IPS DF 6.9 (cell line): ENCODE measurements at regions not wholly inside any gene's neighbourhood (a gene's known extent, or its start where the extent isn't known, plus 50 kb on each side); places are given as distances from the start of the nearest gene placed in this dataset.

Source experiments
- DNase-seq: peaks from one replicate; pipeline ENCODE4 v3.0.0-alpha.2; 2013; ENCODE audit warnings: low read depth, low spot score
- H3K27ac ChIP-seq: one replicate; pipeline ENCODE4 v1.5.1; 2013; ENCODE audit warnings: low read length, control low read depth
- H3K27me3 ChIP-seq: 2 replicates; pipeline ENCODE4 v1.6.1; 2013; ENCODE audit warnings: mild to moderate bottlenecking, low read length; ENCODE audit not compliant: control insufficient read depth, insufficient read depth
- H3K36me3 ChIP-seq: 2 replicates; pipeline ENCODE4 v1.6.1; 2013; ENCODE audit warnings: low read length; ENCODE audit not compliant: control insufficient read depth, insufficient read depth
- H3K4me1 ChIP-seq: 2 replicates; pipeline ENCODE4 v1.6.1; 2013; ENCODE audit warnings: low read length; ENCODE audit not compliant: control insufficient read depth, insufficient read depth
- H3K4me3 ChIP-seq: 2 replicates; pipeline ENCODE4 v1.5.1; 2013; ENCODE audit warnings: mild to moderate bottlenecking, low read length
- H3K9me3 ChIP-seq: 2 replicates; pipeline ENCODE4 v1.6.1; 2013; ENCODE audit warnings: low read length, inconsistent platforms; ENCODE audit not compliant: control insufficient read depth, insufficient read depth
- WGBS: extraction: QIAGEN DNeasy Blood & Tissue Kit; methylation state at CpG from one replicate; pipeline ENCODE4 v1.1.7; 2013; ENCODE audit warnings: mixed read lengths, missing lambda C conversion rate; ENCODE audit not compliant: insufficient read length, insufficient coverage; 5-methylcytosine and 5-hydroxymethylcytosine counted together

DNA sequence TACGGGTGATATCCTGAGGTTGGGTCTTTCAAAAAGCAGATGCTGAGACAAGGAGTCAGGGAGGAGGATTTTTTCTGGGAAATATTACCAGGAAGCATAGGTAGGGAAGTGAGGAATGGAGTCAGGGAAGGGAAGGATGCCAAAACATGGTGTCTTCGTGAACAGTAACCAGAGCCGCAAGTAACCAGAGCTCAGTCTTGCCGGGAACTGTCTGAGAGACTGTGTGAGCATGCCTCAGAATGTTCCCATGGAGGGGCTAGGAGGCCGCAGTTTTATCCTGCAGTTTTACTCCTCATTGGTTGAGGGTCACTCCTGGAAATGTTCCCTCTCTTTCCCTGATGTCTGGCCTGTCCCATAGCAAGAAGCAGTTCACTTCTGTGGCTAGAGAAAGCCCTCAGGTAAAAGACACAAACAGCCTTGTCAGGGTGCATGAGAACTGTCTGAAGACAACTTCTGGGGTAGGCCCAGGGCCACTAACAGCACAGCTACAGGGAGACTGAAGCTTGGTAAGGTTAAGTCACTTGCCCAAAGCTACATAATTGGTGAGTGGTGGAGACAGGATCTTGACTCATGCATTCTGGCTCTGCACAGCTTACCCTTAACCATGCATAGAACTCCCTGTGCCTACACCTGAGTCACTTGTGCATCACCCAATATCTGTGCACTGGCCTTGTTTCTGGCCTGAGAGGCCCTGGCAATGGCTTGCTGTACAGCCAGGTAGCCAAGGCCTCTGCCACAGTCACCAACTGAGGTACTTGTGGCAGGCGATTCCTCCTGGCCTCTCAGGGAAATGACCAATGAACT is 76.3 kb upstream of the FRMD4B start:
- H3K27me3 ChIP-seq: no peaks in the 10 kb centered on the region
- no CpG with 5 or more reads among the region's 6 CpGs for WGBS
- no peak for DNase-seq
- no peaks in the 10 kb centered on the region for H3K36me3 ChIP-seq
- no peaks in the 10 kb centered on the region for H3K4me1 ChIP-seq
- H3K4me3 ChIP-seq: no peak overlapping the region
- H3K27ac ChIP-seq: no peak overlapping the region
- no peaks in the 10 kb centered on the region for H3K9me3 ChIP-seq

DNA sequence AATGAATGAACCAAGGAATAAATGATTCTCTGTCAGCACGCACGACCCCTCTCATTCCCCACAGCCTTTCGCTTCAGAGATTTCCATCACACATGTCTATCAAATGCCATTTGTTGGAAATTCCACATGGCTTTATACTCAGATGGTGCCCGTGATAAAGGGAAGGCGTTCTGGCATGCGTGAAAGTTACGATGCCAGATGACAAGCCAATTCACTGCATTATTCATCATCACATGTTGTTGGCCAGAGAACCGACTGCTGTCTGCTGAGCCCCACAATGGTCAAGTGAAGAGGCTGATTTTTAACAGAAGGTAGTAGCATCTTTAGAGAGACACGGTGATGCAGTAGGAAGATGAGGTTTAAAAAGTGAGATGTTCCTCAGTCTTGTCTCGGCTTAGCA is 74.1 kb upstream of the FRMD4B start:
- no peaks in the 10 kb centered on the region for H3K36me3 ChIP-seq
- no peak for DNase-seq
- no CpG with 5 or more reads among the region's 10 CpGs for WGBS
- H3K4me1 ChIP-seq: no peaks in the 10 kb centered on the region
- no peak overlapping the region for H3K27ac ChIP-seq
- H3K9me3 ChIP-seq: no peaks in the 10 kb centered on the region
- H3K4me3 ChIP-seq: no peak overlapping the region
- H3K27me3 ChIP-seq: no peaks in the 10 kb centered on the region

DNA sequence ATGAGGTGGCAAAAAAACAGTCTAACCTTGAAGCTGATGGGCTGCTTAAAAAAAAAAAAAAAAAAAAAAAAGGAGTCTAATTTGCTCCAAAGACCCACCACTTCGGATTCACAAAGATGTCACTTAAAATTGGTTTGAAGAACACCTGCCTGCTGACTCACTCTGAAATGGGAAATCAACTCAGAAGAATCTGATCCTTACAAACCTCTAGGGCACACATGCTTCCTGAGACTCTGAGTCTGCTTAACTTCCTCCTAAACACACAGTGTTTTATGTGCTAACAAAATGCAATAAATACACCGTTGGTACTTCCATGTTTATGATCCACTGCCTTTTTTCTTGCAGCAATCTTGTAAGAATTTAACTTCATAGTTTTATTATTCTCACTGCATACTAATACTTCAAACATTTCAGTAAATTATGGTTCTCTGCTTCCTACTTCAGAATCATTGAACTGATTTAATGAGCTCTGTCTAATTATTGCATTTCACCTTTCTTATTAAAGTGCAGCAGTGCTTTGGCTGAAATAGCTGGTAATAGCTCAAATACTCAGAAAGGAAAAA is 73.0 kb upstream of the FRMD4B start:
- Histone ChIP-seq H3K36me3 (no peaks in the 10 kb centered on the region), H3K27ac (no peak overlapping the region)

DNA sequence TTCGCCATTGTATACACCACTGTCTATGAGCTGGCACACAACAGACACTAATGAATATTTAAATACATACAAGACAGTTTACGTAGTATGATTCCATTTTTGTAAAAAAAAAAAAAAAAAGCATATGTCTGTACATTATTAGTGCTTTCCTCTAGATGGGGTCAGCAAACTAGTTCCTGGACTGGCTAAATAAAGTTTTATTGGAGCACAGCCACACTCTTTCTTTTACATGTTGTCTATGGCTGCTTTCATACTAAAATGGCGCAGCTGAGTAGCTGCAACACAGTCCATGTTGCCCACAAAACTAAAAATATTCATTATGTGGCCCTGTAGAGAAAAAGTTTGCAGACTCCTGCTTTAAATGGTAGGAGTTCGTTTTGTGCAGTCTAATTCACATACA is 70.7 kb upstream of the FRMD4B start:
- H3K27me3 ChIP-seq: no peaks in the 10 kb centered on the region
- WGBS: no CpG with 5 or more reads among the region's 4 CpGs
- H3K4me1 ChIP-seq: no peaks in the 10 kb centered on the region
- no peak overlapping the region for H3K27ac ChIP-seq
- DNase-seq: no peak
- H3K9me3 ChIP-seq: no peaks in the 10 kb centered on the region
- H3K4me3 ChIP-seq: no peak overlapping the region
- H3K36me3 ChIP-seq: no peaks in the 10 kb centered on the region

More for the DNA sequence above, 73.0 kb upstream of the FRMD4B start:
- H3K4me3 ChIP-seq: no peak overlapping the region
- H3K9me3 ChIP-seq: no peaks in the 10 kb centered on the region
- H3K4me1 ChIP-seq: no peaks in the 10 kb centered on the region
- no peak for DNase-seq
- H3K27me3 ChIP-seq: no peaks in the 10 kb centered on the region
- WGBS: no CpG with 5 or more reads among the region's 2 CpGs

DNA sequence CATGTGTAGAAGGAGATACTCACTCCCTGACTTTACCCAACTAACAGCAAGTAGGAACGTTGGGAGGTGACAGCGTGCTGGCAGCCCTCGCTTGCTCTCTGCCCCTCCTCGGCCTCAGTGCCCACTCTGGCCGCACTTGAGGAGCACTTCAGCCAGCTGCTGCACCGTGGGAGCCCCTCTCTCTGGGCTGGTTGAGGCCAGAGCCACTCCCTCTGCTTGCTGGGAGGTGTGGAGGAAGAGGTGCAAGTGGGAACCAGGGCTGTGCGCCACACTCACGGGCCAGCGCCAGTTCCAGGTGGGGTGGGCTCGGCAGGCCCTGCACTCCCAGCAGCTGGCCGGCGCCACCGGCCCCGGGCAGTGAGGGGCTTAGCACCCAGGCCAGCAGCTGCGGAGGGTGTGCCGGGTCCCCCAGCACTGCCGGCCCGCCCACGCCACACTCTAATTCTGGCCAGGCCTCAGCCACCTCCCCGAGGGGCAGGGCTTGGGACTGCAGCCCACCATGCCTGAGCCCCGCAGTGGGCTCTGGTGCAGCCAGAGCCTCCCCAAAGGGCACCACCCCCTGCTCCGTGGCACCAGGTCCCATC is 68.4 kb upstream of the FRMD4B start:
- Histone ChIP-seq H3K36me3 (no peaks in the 10 kb centered on the region), H3K4me1 (no peaks in the 10 kb centered on the region), H3K9me3 (no peaks in the 10 kb centered on the region), H3K4me3 (no peak overlapping the region), H3K27me3 (no peaks in the 10 kb centered on the region), H3K27ac (no peak overlapping the region)
- DNase-seq: no peak
- WGBS: no CpG with 5 or more reads among the region's 22 CpGs

DNA sequence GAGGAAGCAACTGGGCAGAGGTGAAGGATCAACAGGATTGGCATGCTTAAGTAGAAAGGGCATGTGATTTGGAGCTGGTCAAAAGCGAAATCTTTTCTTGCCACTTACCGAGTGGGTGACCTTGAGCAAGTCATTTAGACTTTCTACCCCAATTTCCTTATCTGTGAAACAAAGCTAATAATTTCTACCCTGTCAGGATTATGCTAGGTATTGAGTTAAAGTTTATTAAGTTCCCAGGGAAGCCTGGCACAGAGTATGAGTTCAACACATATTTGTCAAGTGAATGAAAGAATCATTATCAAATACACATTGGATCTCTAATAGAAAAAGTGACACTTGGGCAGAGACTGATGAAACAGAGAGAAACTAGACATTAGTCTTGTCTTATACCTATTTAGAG is 66.4 kb upstream of the FRMD4B start:
- WGBS: no CpG with 5 or more reads among the region's 2 CpGs
- no peaks in the 10 kb centered on the region for H3K27me3 ChIP-seq
- no peak overlapping the region for H3K27ac ChIP-seq
- H3K4me3 ChIP-seq: no peak overlapping the region
- H3K9me3 ChIP-seq: no peaks in the 10 kb centered on the region
- no peaks in the 10 kb centered on the region for H3K36me3 ChIP-seq
- no peaks in the 10 kb centered on the region for H3K4me1 ChIP-seq
- DNase-seq: no peak

DNA sequence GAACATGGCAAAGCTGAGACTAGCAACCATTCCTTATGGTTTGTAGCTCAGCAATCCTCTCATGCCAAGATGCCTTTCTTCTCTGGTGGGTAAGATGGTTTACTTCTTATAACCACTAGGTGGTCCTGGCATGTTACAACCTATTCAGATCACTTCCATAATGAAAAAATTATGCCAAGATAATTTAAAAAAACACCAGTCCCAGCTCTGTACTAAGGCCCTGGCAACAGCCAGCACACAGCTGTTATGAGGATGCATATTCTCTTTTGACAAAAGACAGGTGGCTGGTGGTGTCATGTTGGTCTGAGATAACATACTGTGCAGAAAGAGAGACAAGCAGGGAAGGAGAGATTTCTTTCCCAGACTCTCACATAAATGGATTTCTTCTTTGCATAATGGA is 65.7 kb upstream of the FRMD4B start:
- H3K27ac ChIP-seq: no peak overlapping the region
- H3K27me3 ChIP-seq: no peaks in the 10 kb centered on the region
- no peaks in the 10 kb centered on the region for H3K36me3 ChIP-seq
- no peak overlapping the region for H3K4me3 ChIP-seq
- H3K9me3 ChIP-seq: no peaks in the 10 kb centered on the region
- no peaks in the 10 kb centered on the region for H3K4me1 ChIP-seq
- no peak for DNase-seq

DNA sequence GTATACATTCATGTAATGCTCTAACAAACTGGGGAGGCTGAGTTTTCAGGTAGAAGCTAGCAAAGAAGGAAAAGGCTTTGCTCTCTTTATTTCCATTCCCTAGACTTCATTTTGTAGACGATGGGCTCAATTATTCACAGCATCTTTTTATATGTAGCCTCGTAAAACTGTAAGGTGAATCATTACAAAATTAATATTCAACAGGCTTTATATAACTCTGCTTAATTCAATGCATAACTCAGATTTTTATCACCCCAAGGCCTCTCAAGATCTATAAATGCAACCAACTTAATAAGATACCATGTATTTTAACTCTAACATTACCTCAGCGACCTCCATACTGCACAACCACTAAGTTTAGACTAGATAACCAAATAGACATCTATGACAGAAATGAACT is 63.0 kb upstream of the FRMD4B start:
- Histone ChIP-seq H3K4me3 (no peak overlapping the region), H3K27me3 (no peaks in the 10 kb centered on the region), H3K9me3 (no peaks in the 10 kb centered on the region; the same call in 1 of the 2 replicates), H3K4me1 (no peaks in the 10 kb centered on the region), H3K27ac (no peak overlapping the region), H3K36me3 (no peaks in the 10 kb centered on the region)
- WGBS: no CpG with 5 or more reads among the region's 3 CpGs
- no peak for DNase-seq

DNA sequence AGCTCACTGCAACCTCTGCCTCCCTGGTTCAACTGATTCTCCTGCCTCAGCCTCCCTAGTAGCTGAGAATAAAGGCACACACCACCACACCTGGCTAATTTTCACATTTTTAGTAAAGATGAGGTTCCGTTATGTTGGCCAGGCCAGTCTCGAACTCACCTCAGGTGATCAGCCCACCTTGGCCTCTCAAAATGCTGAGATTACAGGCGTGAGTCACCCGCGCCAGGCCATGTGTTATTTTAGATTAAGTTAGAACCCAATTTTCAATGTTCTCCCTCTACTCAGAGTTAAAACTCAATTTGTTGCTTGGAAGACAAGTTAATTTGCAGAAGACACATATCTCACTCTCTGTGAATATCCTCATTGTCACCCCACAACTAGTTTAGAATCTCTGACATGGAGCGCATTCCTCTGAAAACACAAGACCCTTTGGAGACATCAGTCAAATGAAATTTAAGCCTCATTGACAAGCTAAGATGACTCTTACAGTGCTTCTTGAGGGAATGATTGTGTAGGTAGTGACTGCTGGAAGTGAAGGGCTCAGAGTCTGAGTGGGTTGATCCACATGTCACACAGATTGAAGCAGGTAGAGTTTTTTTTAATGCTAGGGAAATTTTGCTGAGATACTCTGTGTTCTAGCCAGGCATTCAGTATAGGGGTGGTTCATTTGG is 60.6 kb upstream of the FRMD4B start:
- Histone ChIP-seq H3K4me3 (no peak overlapping the region), H3K36me3 (no peaks in the 10 kb centered on the region), H3K27ac (no peak overlapping the region), H3K9me3 (no peaks in the 10 kb centered on the region; the same call in 1 of the 2 replicates), H3K27me3 (no peaks in the 10 kb centered on the region), H3K4me1 (no peaks in the 10 kb centered on the region)
- DNase-seq: no peak
- no CpG with 5 or more reads among the region's 6 CpGs for WGBS

DNA sequence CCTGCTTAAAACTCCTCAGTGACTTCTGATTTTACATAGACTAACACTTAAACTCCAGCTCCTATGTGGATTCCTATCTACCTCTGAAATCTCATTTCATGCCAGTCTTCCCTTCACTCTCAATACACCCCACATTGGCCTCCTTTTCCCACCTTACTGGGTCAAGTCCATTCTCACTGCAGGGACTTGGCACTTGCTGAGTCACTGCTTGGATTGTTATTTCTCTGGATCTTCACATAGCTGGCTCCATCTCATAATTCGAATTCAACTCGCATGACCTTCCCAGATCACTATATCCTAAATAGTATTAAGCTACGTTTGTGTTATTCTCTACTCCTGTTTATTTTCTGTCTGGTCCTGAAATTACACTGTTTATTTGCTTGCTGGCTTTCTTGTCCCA is 59.6 kb upstream of the FRMD4B start:
- WGBS: no CpG with 5 or more reads among the region's 3 CpGs
- no peak overlapping the region for H3K27ac ChIP-seq
- no peaks in the 10 kb centered on the region; the same call in 1 of the 2 replicates for H3K9me3 ChIP-seq
- no peak overlapping the region for H3K4me3 ChIP-seq
- no peaks in the 10 kb centered on the region for H3K27me3 ChIP-seq
- H3K4me1 ChIP-seq: no peaks in the 10 kb centered on the region
- DNase-seq: no peak
- H3K36me3 ChIP-seq: no peaks in the 10 kb centered on the region
